ES-I3 (cell line): ENCODE measurements at regions not wholly inside any gene's neighbourhood (a gene's known extent, or its start where the extent isn't known, plus 50 kb on each side); places are given as distances from the start of the nearest gene placed in this dataset.

ENCODE experiments used
- H3K36me3 ChIP-seq: 2 replicates; pipeline ENCODE4 v1.6.1; 2013; ENCODE audit warnings: mild to moderate bottlenecking, low read length, control low read depth, moderate library complexity; ENCODE audit not compliant: insufficient read depth
- H3K4me1 ChIP-seq: 2 replicates; pipeline ENCODE4 v1.6.1; 2013; ENCODE audit warnings: mild to moderate bottlenecking, control low read depth, low read length; ENCODE audit not compliant: insufficient read depth
- H3K9ac ChIP-seq: 2 replicates; pipeline ENCODE4 v1.6.1; 2013; ENCODE audit warnings: low read depth, mild to moderate bottlenecking, low read length, moderate library complexity
- H3K9me3 ChIP-seq: 2 replicates; pipeline ENCODE4 v1.6.1; 2013; ENCODE audit warnings: mild to moderate bottlenecking, low read length, moderate library complexity; ENCODE audit not compliant: control insufficient read depth, insufficient read depth

DNA sequence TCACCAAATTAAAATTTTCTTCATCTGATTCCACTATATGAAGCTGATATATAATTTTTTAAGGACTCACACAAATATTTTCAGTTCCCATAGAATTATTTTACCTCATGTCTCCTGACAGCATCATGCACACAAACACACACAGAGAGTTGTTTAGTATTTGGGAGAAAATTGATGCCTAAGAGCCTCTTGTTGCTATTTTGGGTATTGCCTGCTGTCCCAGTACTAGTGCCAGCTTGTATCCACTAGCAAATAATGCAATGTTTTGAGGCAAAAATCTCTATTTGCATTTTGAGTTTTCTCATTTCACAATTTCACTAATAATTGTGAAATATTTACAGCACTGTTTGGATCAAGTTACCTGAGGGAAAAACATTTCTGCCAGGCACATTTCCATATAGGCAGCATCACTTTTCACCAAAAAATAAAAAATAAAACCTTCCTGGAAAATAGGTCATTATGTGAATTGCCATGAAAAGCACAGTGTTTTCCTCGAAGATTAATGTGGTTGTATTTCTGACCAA lies 328.2 kb downstream of the KCNJ3 start:
- no peak overlapping the region for H3K9ac ChIP-seq
- no peaks in the 10 kb centered on the region for H3K4me1 ChIP-seq

DNA sequence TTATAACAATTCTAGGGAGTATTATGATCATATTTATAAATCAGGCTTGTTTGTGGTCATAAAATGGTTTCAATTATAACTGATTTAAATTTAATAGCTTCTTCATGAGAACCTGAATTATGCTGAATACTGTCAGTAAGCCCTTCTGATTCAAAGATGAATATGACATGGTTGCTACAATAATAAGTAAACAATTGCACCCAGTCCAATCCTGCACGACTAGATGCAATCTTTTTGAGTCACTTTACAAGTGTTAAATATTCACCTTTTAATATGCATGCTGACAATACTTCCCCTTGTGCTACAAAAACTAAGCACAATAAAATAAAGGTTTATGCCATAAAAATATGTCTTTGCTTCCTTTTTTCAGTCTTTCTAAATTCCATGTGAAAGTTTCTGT lies 325.2 kb downstream of the KCNJ3 start:
- Histone ChIP-seq H3K9ac (no peak overlapping the region), H3K9me3 (no peaks in the 10 kb centered on the region), H3K4me1 (no peaks in the 10 kb centered on the region), H3K36me3 (no peaks in the 10 kb centered on the region)

More for the DNA sequence above, 328.2 kb downstream of the KCNJ3 start:
- Histone ChIP-seq H3K9me3 (no peaks in the 10 kb centered on the region), H3K36me3 (no peaks in the 10 kb centered on the region)

DNA sequence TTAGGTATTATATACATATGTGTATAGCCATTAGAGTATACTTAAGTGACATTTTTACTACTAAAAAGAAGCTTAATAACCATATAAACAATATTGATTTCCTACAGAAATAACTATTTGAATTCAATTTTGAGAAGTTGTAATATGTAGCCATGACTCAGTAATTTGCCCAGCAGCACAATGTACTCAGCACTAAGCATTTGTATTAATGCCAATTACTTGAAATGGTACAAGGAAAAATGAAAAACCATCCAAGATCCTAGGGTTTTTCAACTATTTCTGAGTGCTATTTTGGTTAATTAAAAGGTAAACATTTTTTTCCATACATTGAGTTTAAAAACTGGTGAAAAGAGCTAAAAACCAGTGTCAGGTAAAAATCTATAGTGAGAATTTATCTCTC lies 324.0 kb downstream of the KCNJ3 start:
- H3K4me1 ChIP-seq: no peaks in the 10 kb centered on the region

DNA sequence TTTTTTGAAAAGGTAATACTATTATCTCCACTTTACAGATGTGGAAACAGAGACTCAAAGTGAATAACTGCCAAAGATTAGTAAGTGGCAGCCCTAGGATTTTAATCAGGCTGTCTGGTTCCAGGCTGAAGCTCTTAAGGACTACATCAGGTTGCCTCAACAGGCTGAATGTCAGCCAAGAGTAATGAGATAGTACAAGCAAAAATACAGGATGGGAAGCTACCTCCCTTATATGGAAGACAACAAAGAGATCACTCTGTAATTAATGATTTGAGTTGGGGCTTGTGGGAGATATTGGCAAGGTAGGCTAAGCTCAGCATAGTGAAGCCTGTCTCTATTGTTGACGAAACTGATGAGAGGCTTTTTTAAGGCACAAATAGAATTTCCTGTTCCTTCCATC lies 323.1 kb downstream of the KCNJ3 start:
- no peak overlapping the region for H3K9ac ChIP-seq
- no peaks in the 10 kb centered on the region for H3K36me3 ChIP-seq
- H3K4me1 ChIP-seq: no peaks in the 10 kb centered on the region
- no peaks in the 10 kb centered on the region for H3K9me3 ChIP-seq

More for the DNA sequence above, 324.0 kb downstream of the KCNJ3 start:
- no peaks in the 10 kb centered on the region for H3K36me3 ChIP-seq
- no peak overlapping the region for H3K9ac ChIP-seq
- H3K9me3 ChIP-seq: no peaks in the 10 kb centered on the region

DNA sequence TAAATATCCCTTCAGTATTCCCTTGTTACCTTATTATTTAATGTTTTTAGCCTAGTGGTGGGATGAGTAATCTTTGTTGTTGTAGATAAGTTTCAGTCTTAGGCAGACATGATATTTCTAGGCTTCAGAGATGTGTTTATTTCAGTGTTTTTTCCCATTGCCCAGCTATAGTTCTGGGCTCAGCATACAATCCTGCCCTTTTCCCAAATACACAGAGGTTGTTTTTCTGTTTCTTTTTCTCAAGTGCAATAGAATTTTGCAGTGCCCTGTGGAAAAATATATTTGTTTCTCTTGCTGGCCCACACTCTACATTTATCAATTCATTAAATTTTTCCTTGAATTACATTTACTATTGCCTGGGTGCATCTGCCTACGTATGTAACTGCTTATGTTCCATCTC lies 321.8 kb downstream of the KCNJ3 start:
- H3K36me3 ChIP-seq: no peaks in the 10 kb centered on the region
- H3K9ac ChIP-seq: no peak overlapping the region

DNA sequence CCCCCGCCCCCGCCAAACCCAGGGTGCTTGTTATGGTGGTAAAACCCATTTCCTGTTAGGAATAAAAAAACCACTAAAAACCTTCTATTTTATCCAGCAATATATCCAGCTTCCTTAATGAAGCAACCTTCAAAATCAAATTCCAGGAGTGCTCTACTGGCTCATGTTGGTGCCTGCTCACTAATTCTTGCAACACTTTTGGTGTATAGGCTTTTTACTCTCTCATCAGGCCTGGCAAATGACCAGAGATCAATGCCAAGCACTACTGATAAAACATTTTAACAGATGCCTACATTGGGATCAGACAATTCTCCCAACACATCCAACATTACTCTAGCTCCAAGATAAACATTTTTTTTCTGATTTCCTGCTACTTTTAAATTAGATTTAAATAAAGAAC lies 312.4 kb downstream of the KCNJ3 start:
- Histone ChIP-seq H3K4me1 (no peaks in the 10 kb centered on the region), H3K36me3 (no peaks in the 10 kb centered on the region), H3K9ac (no peak overlapping the region), H3K9me3 (no peaks in the 10 kb centered on the region)

More for the DNA sequence above, 321.8 kb downstream of the KCNJ3 start:
- Histone ChIP-seq H3K4me1 (no peaks in the 10 kb centered on the region), H3K9me3 (no peaks in the 10 kb centered on the region)

DNA sequence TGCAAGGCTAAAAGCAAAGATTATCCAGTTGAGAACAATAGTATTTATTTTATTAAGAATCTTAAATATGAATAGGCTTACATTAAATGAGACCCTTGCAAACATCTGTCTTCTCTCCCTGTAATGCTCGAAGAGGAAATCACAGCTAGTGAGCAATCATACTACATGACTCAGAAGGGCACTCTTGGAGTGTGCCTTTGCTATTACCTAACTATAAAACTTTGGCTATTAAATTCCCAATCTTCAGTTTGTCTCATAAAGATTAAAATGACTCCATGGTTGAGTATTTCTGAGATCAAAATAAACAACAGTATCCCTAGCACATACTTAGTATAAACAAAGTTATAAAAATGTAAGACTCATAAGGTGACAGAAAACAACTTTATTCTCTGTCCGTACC lies 296.9 kb downstream of the KCNJ3 start:
- Histone ChIP-seq H3K36me3 (no peaks in the 10 kb centered on the region), H3K9ac (no peak overlapping the region), H3K9me3 (no peaks in the 10 kb centered on the region), H3K4me1 (no peaks in the 10 kb centered on the region; the same call in 1 of the 2 replicates)

DNA sequence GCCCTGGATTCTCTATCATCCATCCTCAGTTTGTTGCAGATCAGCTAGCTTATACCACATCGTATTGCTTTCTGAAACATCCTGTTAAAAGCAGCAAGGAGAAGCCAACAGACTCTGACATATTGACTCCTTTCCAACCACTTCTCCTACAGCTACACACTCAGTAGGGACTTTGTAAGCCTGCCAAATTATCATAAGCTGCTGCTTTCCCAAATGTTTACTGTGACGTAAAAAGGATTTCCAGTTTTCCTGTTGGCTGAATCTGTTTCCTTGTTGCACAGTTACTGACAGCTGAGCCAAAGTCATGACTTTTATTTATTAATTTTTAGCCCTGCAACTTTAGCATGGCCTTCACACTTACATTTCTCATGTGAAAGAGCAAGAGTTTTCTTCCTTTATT lies 294.3 kb downstream of the KCNJ3 start:
- Histone ChIP-seq H3K9me3 (no peaks in the 10 kb centered on the region), H3K4me1 (no peaks in the 10 kb centered on the region; the same call in 1 of the 2 replicates), H3K36me3 (no peaks in the 10 kb centered on the region), H3K9ac (no peak overlapping the region)

DNA sequence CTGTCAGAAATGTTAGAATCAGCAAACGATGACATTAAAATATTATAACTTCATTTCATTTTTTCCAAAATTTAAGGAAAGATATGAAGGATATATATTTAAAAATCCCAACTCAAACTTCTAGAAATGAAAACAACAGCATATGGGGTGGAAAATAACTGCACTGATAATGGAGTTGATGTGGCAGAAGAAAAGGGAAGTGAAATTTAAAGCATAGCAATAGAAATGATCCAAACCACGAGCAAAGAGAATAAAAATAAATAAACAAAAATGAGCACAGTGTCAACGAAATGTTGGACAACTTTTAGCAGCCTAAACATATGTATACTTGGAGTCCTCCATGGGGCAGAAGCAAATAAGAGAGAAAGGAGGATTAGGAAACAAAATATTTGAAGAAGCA lies 280.2 kb downstream of the KCNJ3 start:
- Histone ChIP-seq H3K9ac (no peak overlapping the region), H3K9me3 (no peaks in the 10 kb centered on the region), H3K4me1 (no peaks in the 10 kb centered on the region), H3K36me3 (no peaks in the 10 kb centered on the region)

DNA sequence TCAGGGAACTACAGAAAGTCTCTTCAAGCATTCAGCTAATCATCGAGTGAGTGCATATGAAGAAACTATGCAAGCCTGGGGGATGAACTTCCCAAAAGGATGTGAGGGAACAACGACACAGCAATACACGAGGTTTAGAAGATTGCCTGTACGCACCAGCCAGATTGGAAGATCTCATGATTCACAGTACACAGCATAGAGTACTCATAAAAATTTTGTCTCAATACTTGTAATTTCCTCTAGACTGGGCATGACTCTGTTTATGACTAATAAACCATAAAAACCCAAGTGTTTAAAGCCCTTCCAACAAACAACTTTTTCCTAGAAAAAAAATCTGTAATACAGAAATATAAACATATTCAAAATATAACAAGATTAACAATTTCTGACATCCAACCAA lies 279.7 kb downstream of the KCNJ3 start:
- Histone ChIP-seq H3K9ac (no peak overlapping the region), H3K9me3 (no peaks in the 10 kb centered on the region), H3K4me1 (no peaks in the 10 kb centered on the region), H3K36me3 (no peaks in the 10 kb centered on the region)

DNA sequence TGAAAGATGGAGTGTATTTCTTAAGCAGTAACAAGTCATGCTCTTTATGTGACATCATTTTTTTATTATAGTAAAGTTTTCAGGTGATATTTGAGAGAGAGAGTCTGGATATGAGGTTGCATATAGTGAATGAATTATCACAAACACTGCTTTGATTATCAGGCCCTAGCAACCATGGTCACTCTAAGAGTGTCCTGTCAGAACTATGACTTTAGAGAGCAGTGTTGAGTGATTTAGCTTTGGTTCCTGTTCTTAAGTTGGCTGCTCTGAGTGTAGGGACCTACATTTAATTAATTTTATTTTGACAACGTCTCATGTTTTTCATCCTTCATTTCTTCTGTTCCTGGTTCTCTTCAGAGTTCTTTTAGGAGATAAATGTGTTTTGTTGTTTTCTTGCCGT lies 275.5 kb downstream of the KCNJ3 start:
- Histone ChIP-seq H3K4me1 (no peaks in the 10 kb centered on the region; the same call in 1 of the 2 replicates), H3K9me3 (no peaks in the 10 kb centered on the region), H3K36me3 (no peaks in the 10 kb centered on the region), H3K9ac (no peak overlapping the region)

DNA sequence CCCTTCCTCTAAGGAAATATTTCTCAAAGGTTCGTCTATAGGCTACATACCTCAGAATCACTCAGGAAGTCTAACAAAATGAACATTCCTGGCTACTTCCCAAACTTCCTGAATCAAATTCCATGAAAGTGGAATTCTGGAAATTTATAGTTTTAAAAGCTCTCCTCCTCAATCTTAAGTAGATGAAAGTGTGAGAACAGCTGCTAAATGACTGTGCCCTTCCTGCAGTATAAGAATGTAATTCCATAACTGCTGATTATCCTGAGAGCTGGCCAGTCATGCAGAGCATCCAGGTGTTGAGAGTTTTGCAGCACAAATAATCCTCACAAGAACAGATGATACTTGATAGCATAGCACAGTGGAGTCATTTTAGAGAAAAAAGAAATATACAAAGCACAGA lies 265.0 kb downstream of the KCNJ3 start:
- no peaks in the 10 kb centered on the region for H3K36me3 ChIP-seq
- H3K9ac ChIP-seq: no peak overlapping the region
- no peaks in the 10 kb centered on the region for H3K4me1 ChIP-seq
- no peaks in the 10 kb centered on the region for H3K9me3 ChIP-seq

DNA sequence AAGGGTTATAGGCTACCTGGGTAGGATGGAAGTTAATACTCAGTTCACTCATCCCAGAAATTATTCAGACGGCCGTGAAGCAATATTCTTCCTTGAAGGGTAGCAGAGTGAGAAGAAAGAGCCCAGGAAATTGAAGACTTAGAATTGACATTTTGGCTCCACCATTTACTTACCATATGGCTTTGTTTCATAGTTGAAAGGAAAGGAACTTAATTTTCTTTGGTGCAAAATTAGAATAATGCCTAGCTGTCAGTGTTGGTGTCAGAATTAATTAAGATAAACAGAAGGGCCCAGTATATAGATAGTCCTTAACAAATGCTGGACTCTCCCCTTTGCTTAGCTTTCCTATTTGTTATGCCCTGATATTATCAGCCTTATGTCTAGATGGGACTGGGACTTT lies 263.2 kb downstream of the KCNJ3 start:
- H3K4me1 ChIP-seq: no peaks in the 10 kb centered on the region
- no peaks in the 10 kb centered on the region for H3K9me3 ChIP-seq
- no peaks in the 10 kb centered on the region for H3K36me3 ChIP-seq
- no peak overlapping the region for H3K9ac ChIP-seq

DNA sequence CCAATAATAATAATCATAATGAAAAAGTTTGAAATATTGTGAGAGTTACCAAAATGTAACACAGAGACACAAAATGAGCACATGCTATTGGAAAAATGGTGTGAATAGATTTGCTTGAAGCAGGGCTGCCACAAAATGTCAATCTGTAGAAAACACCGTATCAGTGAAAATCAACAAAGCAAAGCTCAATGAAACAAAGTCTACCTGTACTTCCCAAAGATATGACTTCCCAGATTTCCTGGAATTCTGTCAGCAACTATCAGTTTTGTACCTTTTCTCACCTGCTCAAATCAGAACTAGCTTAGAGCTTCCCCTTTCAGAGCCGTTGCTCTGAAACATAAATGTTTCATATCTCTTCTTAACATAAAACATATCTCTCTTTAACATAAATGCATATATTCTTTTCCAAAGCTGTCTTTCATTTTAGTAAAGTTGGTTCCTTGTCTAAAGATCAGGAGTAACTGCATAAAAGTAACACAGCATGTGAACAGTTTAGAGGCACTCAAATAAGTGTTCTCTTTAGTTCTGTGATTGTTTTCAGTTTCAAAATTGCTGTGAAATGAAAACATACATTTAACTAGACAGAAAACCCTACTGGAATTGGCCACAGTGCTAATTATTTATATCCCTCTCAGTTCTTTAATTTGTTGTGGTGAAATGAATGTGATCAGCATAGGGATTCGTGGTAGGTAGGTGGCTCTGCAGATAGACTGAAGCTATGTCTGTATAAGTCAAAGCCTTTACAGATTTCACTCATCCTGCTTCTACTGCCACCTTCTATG lies 262.5 kb downstream of the KCNJ3 start:
- H3K4me1 ChIP-seq: no peaks in the 10 kb centered on the region
- H3K9ac ChIP-seq: no peak overlapping the region
- H3K9me3 ChIP-seq: no peaks in the 10 kb centered on the region
- H3K36me3 ChIP-seq: no peaks in the 10 kb centered on the region

DNA sequence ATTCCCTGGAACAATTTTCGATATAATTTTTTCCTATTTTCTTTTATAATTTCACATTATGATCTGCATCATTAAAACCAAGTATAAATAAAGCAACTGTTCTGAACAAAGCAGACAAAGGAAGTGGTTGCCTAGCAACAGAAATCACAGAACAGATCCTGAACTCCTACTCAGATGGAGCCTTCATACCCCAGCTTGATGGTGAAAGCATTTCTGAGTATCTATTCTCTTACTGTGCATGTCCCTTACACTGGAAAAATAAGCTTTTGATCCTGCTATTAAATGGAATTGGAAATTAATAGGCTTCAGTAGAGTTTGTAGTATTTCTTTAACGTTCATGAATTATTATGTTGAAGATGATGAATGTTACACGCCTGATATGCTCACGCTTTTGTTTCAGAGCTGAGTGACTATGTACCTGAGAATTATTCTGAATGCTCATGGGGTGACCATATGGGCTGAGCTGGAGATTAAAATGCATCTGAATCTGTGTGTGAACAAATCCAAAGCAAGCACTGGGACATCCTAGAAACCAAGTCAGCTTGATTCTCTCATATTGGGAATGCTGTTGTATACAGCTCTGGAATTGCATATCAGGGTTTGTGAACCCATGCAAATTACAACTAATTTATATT lies 254.0 kb downstream of the KCNJ3 start:
- Histone ChIP-seq H3K9ac (no peak overlapping the region), H3K4me1 (no peaks in the 10 kb centered on the region), H3K36me3 (no peaks in the 10 kb centered on the region), H3K9me3 (no peaks in the 10 kb centered on the region)
